Astrocyte of the cerebellum (primary cell): ENCODE measurements at regions not wholly inside any gene's neighbourhood (a gene's known extent, or its start where the extent isn't known, plus 50 kb on each side); places are given as distances from the start of the nearest gene placed in this dataset.

Experiments used
- DNase-seq: peaks from one replicate; pipeline ENCODE4 v3.0.0-alpha.2; 2011; ENCODE audit warnings: low read depth
- H3K4me3 ChIP-seq: 2 replicates; pipeline ENCODE4 v1.5.1; 2011; ENCODE audit warnings: mild to moderate bottlenecking, low read depth, low read length, moderate library complexity
- in situ Hi-C: cut with HindIII; loops from 2 replicates; pipeline ENCODE4 v1.10.0; 2017; ENCODE audit warnings: low sequenced_read_pairs
- TF ChIP-seq, protein P1 (sequence below): IDR thresholded peaks from 2 replicates; pipeline ENCODE4 v1.5.1; 2012; ENCODE audit warnings: low read length, low read depth, moderate library complexity, mild to moderate bottlenecking; ENCODE audit errors: missing control alignments

DNA sequence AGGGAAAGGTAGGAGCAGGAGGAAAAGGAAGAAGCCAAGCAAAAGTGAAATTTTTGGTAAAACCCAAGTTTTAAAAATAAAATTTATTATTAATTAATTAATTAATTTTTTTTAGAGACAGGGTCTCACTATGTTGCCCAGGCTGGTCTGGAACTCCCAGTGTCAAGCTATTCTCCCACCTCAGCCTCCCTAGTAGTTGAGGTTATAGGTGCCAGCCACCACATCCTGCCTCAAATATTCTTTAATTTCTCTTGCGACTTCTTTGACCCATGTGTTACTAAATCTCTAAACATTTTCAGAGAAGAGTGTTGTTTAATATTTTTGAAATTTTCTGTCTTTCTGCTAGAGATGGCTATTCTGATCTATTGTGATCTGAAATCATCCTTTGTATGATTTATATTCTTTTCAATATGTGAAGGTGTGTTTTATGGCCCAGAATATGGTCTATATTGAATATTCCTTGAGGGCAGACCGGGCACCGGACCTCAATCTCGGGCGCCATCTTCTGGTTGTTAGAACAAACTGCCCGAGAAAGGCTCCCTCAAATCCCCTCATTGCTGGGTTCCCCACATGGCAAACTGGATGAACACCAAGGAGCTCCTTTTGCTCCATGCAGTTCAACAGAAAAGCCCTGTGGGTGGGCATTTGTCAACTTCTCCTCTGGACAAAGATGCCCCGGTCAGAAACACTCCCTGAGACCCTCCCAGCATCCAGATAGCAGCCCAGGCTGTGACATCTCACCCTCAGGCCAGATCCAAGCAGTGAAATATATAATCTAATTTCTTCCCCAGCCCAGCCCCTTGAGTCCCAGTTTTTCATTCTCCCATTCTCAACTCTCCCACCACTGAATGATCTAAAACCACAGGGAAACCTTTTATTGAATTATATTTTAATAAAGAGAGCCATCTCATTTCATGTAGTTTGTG is 110.5 kb downstream of the ASCL4 start:
- in situ Hi-C loops, result loop anchor here (25.0 kb wide), 1 partner anchor 223 kb away; no protein-coding TSS in a partner anchor

DNA sequence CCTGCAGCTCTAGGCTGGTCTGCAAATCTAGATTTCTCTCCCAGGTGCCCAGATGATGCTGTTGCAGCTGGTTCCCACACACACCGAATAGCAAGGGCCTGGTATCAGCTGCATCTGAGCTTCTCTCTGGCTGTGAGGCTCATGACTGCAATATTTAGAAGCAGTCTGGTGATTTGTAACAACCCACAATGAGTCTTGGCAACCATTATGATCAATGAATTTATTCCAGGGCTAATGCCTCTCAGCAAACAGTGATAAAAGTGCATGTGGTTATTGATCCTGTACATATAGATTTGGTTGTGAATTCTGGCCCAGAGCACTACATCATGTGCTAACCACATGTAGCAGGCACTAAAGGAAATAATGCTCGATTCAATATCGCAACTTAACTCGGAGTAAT is 114.3 kb downstream of the ASCL4 start:
- no peak for DNase-seq
- H3K4me3 ChIP-seq, result no peak overlapping the region
- TF ChIP-seq, protein P1, sequence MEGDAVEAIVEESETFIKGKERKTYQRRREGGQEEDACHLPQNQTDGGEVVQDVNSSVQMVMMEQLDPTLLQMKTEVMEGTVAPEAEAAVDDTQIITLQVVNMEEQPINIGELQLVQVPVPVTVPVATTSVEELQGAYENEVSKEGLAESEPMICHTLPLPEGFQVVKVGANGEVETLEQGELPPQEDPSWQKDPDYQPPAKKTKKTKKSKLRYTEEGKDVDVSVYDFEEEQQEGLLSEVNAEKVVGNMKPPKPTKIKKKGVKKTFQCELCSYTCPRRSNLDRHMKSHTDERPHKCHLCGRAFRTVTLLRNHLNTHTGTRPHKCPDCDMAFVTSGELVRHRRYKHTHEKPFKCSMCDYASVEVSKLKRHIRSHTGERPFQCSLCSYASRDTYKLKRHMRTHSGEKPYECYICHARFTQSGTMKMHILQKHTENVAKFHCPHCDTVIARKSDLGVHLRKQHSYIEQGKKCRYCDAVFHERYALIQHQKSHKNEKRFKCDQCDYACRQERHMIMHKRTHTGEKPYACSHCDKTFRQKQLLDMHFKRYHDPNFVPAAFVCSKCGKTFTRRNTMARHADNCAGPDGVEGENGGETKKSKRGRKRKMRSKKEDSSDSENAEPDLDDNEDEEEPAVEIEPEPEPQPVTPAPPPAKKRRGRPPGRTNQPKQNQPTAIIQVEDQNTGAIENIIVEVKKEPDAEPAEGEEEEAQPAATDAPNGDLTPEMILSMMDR, result no peak
- in situ Hi-C loops, result loop anchor here (25.0 kb wide), 1 partner anchor 226 kb away; no protein-coding TSS in a partner anchor

More for the DNA sequence above, 110.5 kb downstream of the ASCL4 start:
- TF ChIP-seq, protein P1, result peak; percentile 80
- DNase-seq, result peak; percentile 20
- H3K4me3 ChIP-seq, result no peak overlapping the region

DNA sequence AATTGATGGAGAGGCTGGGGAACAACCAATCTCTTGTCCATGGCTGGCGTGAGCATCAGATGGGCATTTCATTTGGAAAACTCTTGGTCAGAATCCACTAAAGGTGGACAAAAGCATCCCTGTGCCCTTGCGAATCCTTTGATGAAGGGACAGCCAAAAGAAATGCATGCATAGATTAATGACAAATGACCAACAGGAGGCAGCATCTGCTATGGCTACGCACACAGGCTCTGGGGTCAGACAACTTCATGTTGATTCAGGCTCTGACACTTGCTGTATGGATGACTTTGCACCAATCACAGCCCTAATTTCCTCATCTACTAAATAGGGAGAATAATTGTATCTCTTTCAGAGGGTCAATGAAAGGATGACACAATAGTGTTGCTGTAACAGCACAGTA is 117.5 kb downstream of the ASCL4 start:
- no peak for DNase-seq
- in situ Hi-C loops, result loop anchor here (25.0 kb wide), 1 partner anchor 230 kb away; no protein-coding TSS in a partner anchor
- no peak overlapping the region for H3K4me3 ChIP-seq
- TF ChIP-seq, protein P1, result peak; percentile 22

DNA sequence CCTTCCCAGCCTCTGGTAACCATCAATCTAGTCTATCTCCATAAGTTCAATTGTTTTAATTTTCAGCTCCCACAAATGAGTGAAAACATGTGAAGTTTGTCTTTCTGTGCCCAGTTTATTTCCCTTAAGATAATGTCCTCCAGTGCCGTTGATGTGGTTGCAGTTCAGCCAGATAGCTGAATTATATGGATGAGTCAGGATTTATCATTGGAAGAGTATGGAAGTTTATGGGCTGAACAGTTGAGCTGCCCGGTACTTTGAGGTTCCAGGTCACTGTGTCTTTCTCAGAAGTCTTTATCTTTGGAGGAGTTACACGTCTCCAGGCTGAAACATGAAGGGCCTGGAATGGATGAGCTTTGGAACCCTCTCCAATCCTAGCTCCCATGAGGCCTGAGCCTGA is 120.1 kb downstream of the ASCL4 start:
- TF ChIP-seq, protein P1, result no peak
- no peak overlapping the region for H3K4me3 ChIP-seq
- in situ Hi-C loops, result loop anchor here (25.0 kb wide), 1 partner anchor 232 kb away; no protein-coding TSS in a partner anchor
- no peak for DNase-seq

DNA sequence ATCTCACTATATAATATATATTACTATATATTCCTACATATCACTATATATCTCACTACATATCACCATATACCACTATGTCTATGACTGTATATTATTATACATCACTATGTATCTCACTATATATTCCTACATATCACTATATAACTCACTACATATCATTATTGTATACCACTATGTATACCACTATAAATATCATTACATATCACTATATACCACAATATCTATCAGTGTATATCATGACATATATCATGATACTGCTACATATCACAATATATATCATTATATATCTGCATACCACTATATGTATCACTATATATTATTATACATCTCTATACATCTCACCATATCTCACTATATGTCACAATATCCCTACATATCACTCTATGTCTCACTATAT is 121.5 kb downstream of the ASCL4 start:
- no peak overlapping the region for H3K4me3 ChIP-seq
- no peak for DNase-seq
- TF ChIP-seq, protein P1, result no peak
- in situ Hi-C loops, result loop anchor here (25.0 kb wide), 1 partner anchor 234 kb away; no protein-coding TSS in a partner anchor

DNA sequence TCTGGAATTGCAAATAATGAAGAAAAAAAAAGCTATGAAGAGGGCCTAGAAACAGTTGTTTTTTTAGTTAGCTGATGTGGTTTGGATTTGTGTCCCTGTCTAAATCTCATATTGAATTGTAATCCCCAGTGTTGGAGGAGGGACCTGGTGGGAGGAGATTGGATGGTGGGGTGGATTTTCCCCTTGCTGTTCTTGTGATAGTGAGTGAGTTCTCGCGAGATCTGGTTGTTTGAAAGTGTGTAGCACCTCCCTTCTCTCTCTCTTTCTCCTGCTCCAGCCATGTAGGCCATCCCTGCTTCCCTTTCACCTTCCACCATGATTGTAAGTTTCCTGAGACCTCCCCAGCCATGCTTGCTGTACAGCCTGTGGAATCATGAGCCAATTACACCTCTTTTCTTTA is 126.1 kb downstream of the ASCL4 start:
- DNase-seq, result no peak
- TF ChIP-seq, protein P1, result no peak
- no peak overlapping the region for H3K4me3 ChIP-seq
- in situ Hi-C loops, result no loop called here
